GM18870 (cell line): ENCODE measurements at regions not wholly inside any gene's neighbourhood (a gene's known extent, or its start where the extent isn't known, plus 50 kb on each side); places are given as distances from the start of the nearest gene placed in this dataset.

Experiments used
- ATAC-seq: cut with Tn5 transposase; IDR thresholded peaks from one replicate; pipeline ENCODE4 v1.9.1; 2021; ENCODE audit warnings: moderate library complexity; ENCODE audit not compliant: unreplicated experiment

DNA sequence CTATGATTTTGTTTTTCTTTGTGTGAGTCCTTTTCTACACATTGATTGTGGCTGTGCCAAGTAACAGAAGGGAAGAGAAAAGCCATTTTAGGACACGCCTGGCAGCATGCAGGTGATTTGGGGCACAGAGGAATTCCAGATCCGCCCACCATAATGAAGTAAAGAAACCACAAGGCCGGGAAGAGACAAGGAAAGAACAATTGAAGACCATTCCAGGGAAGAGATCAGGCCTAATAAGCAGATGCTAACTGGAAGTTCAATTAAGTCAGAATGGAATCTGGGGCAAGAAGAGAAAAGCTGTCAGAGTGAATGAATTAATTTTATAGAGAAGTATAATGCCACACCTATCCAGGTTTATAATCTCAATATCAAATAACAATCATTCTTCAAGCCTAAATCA, 110.2 kb upstream of the ISL1 start:
- no peak for ATAC-seq

DNA sequence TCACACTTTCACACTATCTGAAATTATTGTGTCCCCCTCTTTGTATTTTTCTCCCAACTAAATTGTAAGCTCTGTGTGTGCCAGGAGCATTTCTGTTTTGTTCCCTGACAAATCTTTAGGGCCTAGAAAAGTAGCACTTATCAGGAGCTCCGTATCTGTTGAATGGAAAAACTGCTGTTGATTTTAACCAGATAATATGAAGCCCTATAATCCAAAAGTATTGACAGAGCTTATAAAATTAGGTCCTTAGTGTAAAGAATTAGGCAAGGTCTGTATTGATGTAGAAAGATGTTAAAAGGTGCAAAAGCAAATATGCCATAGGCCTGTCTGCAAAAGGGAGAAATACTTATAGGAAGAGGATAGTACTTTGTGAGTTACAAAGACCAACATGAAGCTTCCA, 109.4 kb upstream of the ISL1 start:
- ATAC-seq, result no peak

DNA sequence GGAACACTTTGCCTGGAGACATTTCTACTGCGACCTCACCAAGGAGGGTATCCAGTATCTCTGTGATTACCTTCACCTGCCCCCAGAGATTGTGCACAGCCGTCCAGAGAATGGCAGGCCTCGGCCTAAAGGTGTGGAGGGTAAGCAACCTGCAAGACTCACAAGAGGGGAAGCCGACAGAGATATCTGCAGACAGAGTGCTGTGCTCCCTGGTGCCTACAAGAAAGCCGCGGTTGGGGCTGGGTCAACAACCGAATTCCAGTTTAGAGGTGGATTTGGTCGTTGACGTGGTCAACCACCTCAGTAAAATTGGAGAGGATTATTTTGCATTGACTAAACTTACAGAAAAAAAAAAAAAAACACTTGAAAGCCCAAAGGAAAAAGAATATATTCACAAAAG, 107.8 kb upstream of the ISL1 start:
- no peak for ATAC-seq

DNA sequence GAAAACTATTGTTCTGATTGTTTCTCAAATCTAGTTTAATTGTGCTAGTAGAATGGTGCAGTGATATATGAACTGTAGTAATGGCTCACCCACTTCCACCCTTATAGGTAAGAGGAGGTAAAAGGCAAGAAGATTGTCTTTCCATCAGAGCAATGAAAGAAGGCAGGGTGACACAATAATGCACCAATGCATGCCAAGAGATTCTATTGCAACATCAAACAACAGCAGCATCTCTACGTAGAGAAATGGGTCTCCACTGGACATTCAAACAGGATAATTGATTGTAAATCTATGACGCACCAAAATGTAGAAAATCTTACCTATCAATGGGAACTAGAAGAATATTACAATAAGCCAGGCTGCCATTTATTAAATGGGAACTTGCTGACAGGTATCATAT, 107.0 kb upstream of the ISL1 start:
- ATAC-seq, result no peak

DNA sequence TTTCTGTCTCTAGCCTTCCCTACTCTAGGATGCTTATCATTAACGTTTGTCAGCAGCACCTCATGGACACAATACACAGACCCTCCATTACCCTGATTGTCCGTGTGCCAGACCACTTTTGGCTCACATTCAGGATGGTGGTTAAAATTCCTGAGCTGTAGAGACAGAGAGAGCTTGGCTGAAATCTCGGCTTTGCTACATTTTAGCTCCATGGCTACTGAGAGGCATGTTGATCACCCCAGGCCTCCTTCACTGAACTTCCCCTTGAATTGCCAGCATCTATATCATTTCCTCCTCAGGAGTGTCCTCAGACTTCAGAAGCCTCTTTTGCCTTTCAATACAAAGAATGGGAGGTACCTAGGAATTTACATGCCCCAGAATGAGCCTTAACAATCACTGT, 104.7 kb upstream of the ISL1 start:
- no peak for ATAC-seq

DNA sequence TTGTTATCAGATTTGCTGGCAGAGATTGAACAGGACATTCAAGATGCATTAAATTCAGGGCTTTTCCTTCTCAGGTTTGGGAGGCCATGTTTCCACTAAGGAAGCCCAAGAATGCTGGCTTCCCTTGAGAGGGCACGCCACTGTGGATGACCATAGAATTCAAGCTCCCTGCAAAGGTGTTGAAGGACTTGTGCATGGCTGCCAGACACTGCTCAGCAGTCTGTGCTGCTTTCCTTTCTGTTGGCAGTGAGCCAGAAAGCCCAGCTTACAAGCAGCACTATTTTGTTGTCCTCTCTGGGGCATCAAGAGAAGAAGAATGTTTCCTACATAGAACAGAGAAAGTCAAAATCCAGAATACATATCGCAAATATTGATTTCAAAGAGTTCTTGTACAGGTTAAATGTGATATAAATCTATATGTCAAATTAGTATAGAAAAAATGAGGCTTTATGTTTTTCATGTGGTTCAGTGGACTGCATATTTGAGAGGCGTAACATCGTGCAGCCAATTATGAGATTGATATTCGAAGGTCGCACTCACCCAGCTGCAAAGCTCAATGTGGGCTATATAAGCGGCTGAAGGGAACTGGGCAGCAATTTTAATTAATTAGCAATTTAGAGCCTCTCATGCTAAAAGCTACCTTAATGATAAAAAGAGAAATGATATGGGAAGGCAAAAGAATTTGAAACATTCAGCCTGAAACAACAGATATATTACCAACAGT, 103.1 kb upstream of the ISL1 start:
- no peak for ATAC-seq

DNA sequence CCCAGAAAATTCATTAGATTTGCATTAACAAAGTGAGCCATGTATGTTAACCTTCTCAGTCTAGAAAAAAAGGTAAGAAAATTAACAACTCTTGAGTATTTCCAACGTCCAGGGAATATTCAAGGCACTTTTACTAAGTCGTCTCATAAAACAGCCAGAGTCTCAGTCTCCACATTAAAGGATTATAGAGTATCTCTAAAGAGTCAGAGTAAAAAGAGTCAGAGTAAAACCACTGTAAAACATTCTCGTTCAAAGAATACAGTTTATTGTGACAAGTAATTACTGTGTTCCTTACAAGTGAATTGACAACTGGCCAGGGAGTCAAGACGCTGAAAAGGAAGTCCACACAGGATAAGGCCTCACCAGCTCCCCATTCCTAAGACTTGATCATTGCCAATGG, 97.2 kb upstream of the ISL1 start:
- no peak for ATAC-seq

DNA sequence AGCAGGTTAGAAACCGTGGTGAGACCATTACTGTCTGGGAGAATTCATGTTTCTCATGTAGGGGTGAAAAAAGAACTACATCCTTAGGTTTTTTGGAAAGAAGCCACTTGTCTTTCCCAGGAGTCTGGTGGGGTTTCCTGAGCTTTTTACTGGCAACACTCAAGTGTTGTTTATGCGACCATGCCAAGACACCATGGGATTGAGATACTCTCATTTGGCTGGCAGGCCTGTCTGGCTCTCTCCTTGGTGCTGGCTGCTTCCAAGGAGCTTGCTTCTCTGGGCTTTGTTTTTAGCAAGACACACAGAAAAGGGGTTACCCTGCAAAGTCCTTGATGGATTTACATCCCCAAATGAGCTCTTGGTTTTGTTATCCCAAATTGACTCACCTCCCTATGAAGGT, 80.9 kb upstream of the ISL1 start:
- no peak for ATAC-seq

DNA sequence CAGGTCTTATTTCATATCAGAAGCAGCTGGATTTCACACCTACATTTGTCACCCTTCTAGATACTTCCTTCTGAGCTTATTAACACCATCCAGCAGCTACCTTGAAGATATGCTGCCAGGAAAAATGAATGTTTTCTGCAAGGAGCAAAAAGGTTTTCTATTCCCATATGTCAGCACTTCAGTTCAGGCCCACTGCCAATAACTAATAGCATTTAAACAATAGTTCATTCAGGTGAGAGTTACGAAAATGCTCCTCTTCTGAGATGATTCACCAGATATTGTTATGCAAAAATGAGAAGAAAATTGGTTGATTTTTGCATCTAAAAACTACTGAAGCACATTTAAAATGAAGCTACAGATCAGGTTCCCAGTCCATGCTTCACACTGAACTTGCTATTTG, 56.4 kb upstream of the ISL1 start:
- ATAC-seq, result no peak
